Activated CD4-positive, alpha-beta T cell treated with anti-CD3 and anti-CD28 coated beads for 48 hours (primary cell): ENCODE measurements at regions not wholly inside any gene's neighbourhood (a gene's known extent, or its start where the extent isn't known, plus 50 kb on each side); places are given as distances from the start of the nearest gene placed in this dataset.
"Not testable (repeated sequence)": the region's sequence is repeated elsewhere in the genome, so short reads cannot be mapped to it uniquely, and the experiment has no call there.

Experiments used
- DNase-seq: peaks from one replicate; pipeline ENCODE4 v3.0.0-alpha.2; 2020

GRCh38 chr7:91407942-91408341, 143.7 kb downstream of the FZD1 start:
- DNase-seq: no peak

DNA sequence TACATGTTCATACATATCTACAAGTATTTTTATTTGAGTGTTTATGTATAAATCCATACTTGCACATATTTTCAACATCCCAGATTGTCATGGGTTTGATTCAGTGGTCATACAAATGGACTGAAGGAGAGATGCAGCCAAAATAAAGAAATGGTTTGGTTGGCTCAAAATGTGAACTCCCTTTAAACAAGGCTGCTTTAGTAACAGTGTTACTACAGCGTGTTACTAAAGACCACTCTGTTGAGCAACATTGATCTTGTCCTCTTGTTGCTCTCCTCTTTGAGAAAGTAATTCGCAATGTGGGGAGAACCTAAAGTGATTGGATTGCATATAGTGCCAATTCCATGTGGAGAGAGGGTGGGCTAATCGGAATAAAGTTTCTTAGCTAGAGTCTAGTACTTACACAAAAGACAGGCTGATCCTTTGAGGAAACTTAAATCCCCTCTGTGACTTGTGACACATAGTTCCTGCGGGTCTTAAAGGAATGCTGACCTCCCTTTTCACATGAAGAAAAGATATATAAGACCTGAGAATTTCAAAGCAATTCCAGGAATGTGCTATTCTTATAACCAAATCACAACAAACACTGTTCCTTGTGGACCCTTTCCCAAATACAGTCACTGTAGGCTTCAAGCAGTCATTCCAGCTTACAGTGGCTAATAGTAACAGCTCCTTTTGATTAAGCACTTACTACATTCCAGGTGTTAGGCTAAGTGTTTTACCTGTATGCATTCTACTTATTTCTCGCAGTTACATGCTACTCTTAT, 144.3 kb downstream of the FZD1 start:
- no peak for DNase-seq

GRCh38 chr7:91411060-91411459, 146.8 kb downstream of the FZD1 start:
- DNase-seq: no peak

- DNase-seq: no peak
Observed at GRCh38 chr7:91412298-91412697, 148.1 kb downstream of the FZD1 start.

DNA sequence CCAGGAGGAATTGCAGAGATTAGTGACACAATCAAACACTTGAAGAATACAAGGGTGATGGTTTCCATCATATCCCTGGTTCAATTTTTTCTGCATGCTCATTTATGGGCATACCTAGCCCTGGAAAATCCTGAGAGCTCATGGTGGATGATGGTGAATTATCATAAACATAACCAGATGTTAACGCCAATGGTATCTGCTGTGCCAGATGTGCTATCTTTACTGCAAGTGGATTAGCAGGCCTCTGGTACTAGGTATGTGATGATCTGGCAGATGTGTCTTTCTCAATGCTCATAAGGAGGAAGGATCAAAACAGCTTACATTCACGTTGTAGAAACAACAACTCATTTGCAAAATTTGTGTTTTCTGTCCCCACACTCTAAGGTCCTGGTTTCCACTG, 150.5 kb downstream of the FZD1 start:
- no peak for DNase-seq

GRCh38 chr7:91416155-91416865, 152.1 kb downstream of the FZD1 start:
- no peak for DNase-seq

- DNase-seq: no peak
Observed at GRCh38 chr7:91420606-91421005, 156.4 kb downstream of the FZD1 start.

GRCh38 chr7:91421018-91421417, 156.8 kb downstream of the FZD1 start:
- DNase-seq: no peak

DNA sequence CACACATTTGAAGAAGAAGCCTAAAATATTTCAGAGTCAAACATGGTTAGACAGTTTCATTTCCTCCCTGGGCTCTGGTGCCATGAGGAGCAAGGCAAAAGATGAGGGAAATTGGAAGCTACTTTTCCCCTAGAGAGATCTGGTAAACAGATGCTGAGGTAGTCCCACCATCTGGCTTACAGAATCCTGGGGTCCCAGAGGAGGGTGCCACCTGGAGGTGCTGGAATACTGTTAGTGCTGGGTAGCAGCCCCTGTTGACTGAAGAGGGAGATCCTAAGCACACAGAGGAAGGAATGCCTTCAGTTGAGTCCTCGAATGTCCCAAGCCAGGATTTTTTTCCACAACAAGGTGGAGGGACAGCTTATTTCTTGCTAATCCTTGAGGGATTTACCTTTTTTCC, 160.1 kb downstream of the FZD1 start:
- no peak for DNase-seq

DNA sequence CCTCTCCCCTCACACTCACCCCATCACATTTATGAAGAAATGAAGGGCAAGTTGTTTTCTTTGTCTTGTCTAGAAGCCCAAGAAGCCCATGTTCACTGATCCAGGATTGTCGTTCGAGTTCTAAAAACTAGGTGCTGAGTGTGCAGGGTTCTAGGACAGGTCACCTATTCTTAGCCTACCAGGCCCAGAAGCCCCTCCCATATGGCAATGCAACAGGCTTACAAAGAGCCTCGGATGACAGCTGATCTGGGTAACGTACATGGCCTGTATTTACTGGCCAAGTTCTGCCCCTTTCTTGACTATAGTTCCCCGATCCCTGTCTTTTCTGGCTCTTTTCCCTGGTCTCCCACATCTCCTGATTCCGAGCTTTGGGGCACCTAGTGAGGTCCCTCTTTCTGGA, 160.9 kb downstream of the FZD1 start:
- DNase-seq: no peak

- no peak for DNase-seq
Observed at GRCh38 chr7:91427051-91427450, 162.8 kb downstream of the FZD1 start.

DNA sequence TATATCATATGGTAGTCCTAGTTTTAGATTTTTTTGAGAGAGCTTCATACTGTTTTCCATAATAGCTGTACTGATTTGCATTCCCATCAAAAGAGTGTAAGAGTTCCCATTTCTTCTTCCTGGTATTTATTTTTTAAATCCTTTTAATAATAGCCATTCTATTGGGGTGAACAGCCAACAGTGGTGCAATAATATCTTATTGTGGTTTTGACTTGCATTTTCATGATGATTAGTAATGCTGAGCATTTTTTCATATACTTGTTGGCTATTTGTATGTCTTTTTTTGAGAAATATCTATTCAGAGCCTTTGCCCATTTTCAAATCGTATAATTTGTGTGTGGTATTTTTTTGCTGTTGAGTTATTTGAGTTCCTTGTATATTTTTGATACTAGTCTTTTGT, 167.4 kb downstream of the FZD1 start:
- DNase-seq: no peak

- DNase-seq: no peak
Observed at GRCh38 chr7:91434836-91435235, 170.6 kb downstream of the FZD1 start.

- no peak for DNase-seq
Observed at GRCh38 chr7:91435381-91436059, 171.3 kb downstream of the FZD1 start.

DNA sequence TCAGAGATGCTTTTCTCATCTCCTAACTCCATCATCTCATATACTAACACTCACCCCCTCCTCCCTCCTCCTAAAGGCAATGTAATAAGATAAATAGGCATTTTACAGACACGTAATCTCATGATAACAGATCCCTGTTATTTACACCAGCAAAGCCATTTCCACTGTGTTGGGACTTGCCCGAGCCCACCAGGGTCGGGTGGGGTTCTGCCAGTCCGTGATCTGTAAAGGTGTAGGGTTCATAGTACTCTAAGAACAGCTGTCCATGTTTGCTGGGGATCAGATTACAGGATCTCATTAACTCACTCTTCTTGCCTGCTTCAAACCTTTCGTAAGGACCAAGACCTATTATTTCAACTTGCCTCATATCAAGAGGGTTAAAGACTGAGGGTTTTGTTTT, 172.4 kb downstream of the FZD1 start:
- DNase-seq: no peak

DNA sequence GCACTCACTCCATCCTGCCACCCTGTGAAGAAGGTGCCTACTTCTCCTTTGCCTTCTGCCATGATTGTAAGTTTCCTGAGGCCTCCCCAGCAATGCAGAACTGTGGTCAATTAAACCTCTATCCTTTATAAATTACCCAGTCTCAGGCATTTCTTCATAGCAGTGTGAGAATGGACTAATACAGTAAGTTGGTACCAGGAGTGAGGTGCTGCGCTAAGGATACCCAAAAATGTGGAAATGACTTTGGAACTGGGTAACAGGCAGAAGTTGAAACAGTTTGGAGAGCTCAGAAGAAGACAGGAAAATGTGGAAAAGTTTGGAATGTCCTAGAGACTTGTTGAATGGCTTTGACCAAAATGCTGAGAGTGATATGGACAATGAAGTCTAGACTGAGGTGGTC, 176.0 kb downstream of the FZD1 start:
- DNase-seq: not testable (repeated sequence)

DNA sequence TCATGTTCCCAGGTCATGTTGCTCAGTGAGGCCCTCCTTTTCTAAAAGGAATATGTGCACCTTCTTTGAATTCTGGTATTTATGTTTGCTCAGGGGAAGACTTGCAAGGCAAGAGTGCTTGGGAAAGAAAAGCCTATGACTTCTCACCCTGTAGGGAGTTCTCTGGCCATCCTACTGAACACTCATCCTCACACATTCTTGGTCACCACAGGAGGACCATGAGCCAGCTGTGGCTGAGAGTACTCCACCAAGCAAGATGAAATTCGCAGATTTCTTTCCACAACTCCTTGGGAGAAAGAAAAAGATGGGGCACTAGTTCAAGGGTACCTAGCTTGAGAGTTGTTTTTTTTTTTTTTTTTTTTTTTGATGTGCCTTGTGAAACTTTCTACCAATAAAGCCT, 179.6 kb downstream of the FZD1 start:
- no peak for DNase-seq

DNA sequence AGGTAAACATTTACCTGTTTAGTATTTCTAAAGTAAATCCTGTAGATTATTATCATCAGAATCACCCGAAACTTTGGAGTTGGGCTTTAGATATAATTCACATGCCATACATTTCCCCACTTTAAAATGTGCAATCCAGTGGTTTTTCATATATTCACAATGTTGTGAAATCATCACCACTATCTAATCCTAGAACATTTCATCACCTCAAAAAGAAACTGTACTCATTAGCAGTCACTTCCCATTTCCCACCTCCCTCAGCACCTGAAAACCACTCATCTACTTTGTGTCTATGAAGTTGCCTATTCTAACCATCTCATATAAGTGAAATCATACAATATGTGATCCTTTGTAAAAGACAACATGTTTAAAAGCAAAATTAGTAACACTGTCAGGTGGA, 182.6 kb downstream of the FZD1 start:
- no peak for DNase-seq

- DNase-seq: no peak
Observed at GRCh38 chr7:91455411-91455810, 191.2 kb downstream of the FZD1 start.

DNA sequence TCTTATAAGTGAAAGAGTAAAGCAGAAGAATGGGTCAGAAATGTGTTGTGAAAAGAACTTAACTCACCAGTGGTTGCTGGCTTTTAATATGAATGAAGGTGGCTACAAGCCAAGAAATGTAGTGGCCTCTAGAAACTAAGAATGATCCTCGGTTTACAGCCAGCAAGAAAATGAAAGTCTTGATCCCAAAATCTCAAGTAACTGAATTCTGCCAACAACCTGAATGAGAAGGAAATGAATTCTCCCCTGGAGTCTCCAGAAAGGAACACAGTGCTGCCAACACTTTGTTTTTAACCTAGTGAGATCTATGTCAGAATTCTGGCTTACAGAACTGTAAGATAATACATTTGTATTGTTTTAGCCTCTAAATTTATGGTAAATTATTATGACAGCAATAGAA, 193.0 kb downstream of the FZD1 start:
- no peak for DNase-seq

DNA sequence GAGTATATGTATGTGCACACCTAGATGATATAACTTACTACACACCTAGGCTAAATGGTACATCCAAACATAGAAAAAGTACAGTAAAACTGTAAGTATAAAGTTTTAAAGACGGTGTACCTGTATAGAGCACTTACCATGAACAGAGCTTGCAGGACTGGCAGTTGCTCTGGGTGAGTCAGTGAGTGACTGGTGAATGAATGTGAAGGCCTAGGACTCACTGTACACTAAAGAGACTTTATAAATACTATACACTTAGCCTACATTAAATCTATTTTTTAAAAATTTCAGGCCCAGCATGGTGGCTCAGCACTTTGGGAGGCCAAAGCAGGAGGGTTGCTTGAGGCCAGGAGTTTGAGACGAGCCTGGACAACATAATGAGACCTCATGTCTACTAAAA, 195.3 kb downstream of the FZD1 start:
- no peak for DNase-seq

DNA sequence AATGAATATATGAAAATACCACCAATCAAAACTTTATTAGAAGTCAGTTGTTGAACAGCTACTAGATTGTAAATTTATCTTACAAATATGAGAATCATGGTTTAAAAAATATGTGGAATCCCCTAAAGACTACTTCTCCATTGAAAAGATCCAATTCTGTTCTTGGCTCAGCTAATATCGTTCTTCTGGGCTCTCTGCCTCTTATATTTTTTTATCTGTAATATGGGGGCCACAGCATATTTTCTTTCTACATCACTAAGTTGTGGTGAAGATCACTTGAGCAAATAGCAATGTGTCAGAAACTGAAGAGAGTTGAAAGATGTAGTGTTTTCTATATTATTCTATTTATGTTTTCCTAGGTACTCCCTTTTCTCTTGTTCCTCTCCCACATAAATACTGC, 198.1 kb downstream of the FZD1 start:
- no peak for DNase-seq

DNA sequence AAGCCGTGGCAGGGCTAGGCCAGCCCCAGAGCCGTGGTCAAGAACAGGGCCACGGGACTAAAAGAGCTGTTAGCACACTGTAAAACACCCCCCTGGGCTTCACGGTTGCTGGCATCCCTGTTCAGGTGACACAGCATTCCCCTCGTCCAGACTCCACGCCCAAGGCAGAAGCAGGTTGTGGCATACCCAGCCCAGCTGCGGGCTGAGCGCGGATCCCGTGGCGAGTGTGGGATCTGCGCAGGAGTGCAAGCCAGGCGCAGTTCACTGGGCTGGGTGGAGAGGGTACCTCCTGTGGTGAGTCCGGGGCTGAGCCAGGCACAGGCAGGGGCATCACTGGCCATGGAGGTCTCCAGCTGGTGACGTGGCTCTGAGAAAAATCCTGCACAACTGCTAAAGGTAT, 199.1 kb downstream of the FZD1 start:
- DNase-seq: no peak

- DNase-seq: no peak
Observed at GRCh38 chr7:91465595-91466061, 201.4 kb downstream of the FZD1 start.
